Kasumi-1 (cell line): ENCODE measurements at regions not wholly inside any gene's neighbourhood (a gene's known extent, or its start where the extent isn't known, plus 50 kb on each side); places are given as distances from the start of the nearest gene placed in this dataset.
"Not testable (repeated sequence)": the region's sequence is repeated elsewhere in the genome, so short reads cannot be mapped to it uniquely, and the experiment has no call there.

ENCODE experiments used
- DNase-seq, 2 experiments: peaks; one replicate each; lab custom pipeline; 2025; lab: John Stamatoyannopoulos, UW

GRCh38 chrX:69431420-69431819 lies 72.7 kb upstream of the NALF2 start:
- DNase-seq = no peak

GRCh38 chrX:69430785-69431184 lies 73.3 kb upstream of the NALF2 start:
- no peak for DNase-seq

- no peak for DNase-seq
Observed at GRCh38 chrX:69429339-69430015, 74.6 kb upstream of the NALF2 start.

GRCh38 chrX:69428216-69428615 lies 75.9 kb upstream of the NALF2 start:
- no peak for DNase-seq

GRCh38 chrX:69424910-69425309 lies 79.2 kb upstream of the NALF2 start:
- no peak for DNase-seq

GRCh38 chrX:69424161-69424560 lies 80.0 kb upstream of the NALF2 start:
- DNase-seq = peak; percentile 9 to 34

GRCh38 chrX:69422208-69422607 lies 81.9 kb upstream of the NALF2 start:
- DNase-seq = not testable (repeated sequence)

GRCh38 chrX:69415698-69416097 lies 88.4 kb upstream of the NALF2 start:
- DNase-seq = no peak

GRCh38 chrX:69412661-69413060 lies 91.5 kb upstream of the NALF2 start:
- DNase-seq = no peak

GRCh38 chrX:69398881-69399280 lies 105.2 kb upstream of the NALF2 start:
- no peak for DNase-seq

- no peak for DNase-seq
Observed at GRCh38 chrX:69396916-69397315, 107.2 kb upstream of the NALF2 start.

GRCh38 chrX:69395306-69395705 lies 108.8 kb upstream of the NALF2 start:
- DNase-seq = no peak

GRCh38 chrX:69389101-69389501 lies 115.0 kb upstream of the NALF2 start:
- no peak for DNase-seq

GRCh38 chrX:69388526-69388925 lies 115.6 kb upstream of the NALF2 start:
- DNase-seq = no peak

GRCh38 chrX:69387567-69388487 lies 116.3 kb upstream of the NALF2 start:
- peak; percentile 8 to 32 for DNase-seq

GRCh38 chrX:69386681-69387080 lies 117.4 kb upstream of the NALF2 start:
- no peak for DNase-seq

- no peak for DNase-seq
Observed at GRCh38 chrX:69379412-69379811, 124.7 kb upstream of the NALF2 start.

- DNase-seq = no peak
Observed at GRCh38 chrX:69374569-69374968, 129.6 kb upstream of the NALF2 start.

GRCh38 chrX:69372435-69372834 lies 131.7 kb upstream of the NALF2 start:
- no peak for DNase-seq

GRCh38 chrX:69371159-69371558 lies 133.0 kb upstream of the NALF2 start:
- DNase-seq = no peak

- no peak for DNase-seq
Observed at GRCh38 chrX:69369999-69370398, 134.1 kb upstream of the NALF2 start.

GRCh38 chrX:69366183-69366582 lies 137.9 kb upstream of the NALF2 start:
- DNase-seq = no peak

- DNase-seq = no peak
Observed at GRCh38 chrX:69365755-69366154, 138.4 kb upstream of the NALF2 start.
